ENCODE measurements at regions not wholly inside any gene's neighbourhood (a gene's known extent, or its start where the extent isn't known, plus 50 kb on each side); places are given as distances from the start of the nearest gene placed in this dataset.

- TF ChIP-seq GABPA (IDR thresholded peaks at IDR 0.05; ENCODE audit: low read depth) (no peak), POLR2AphosphoS5 (IDR thresholded peaks at IDR 0.05; ENCODE audit: low read depth) (no peak), CTCF (IDR thresholded peaks at IDR 0.05; ENCODE audit: insufficient read depth, low read length) (no peak)
Observed at GRCh38 chr5:82399111-82399510, 121.0 kb upstream of the RPS23 start.

Measured in HL-60 (cell line).